IMR-90 (cell line): ENCODE measurements at regions not wholly inside any gene's neighbourhood (a gene's known extent, or its start where the extent isn't known, plus 50 kb on each side); places are given as distances from the start of the nearest gene placed in this dataset.

ENCODE experiments used
- ATAC-seq: fragments of 200-7000 bp; cut with Tn5 transposase; 2 replicates; pipeline ENCODE4 v1.9.1; 2020; ENCODE audit warnings: low read depth, mild to moderate bottlenecking, moderate library complexity
- BruUV-seq: library from RNA; stranded (reverse); fragments of 400-500 nt; replicated peaks from 2 replicates; lab custom pipeline; 2021; lab: Mats Ljungman, UMichigan
- CTCF ChIA-PET: fragments of 300-600 bp; formaldehyde crosslinking; extraction: SDS; loops from one replicate; lab custom pipeline; 2021; ENCODE audit warnings: antibody characterized with exemption; lab: Yijun Ruan, JAX
- POLR2A ChIA-PET: fragments of 300-600 bp; sonication (Branson Sonifier 250); formaldehyde crosslinking; loops from one replicate; lab custom pipeline; 2022; ENCODE audit warnings: antibody characterized with exemption; ENCODE audit not compliant: unreplicated experiment; lab: Charles Lee
- DNase-seq: peaks from one replicate; pipeline ENCODE4 v3.0.0; 2013
- H2AFZ ChIP-seq: replicated peaks from 2 replicates; pipeline ENCODE3; 2013; ENCODE audit warnings: low read length, mild to moderate bottlenecking; ENCODE audit not compliant: poor library complexity
- H2AK5ac ChIP-seq: 2 replicates; pipeline ENCODE4 v1.6.1; 2013; ENCODE audit warnings: low read depth, low read length, inconsistent platforms
- H2AK9ac ChIP-seq: replicated peaks from 2 replicates; pipeline ENCODE3; 2013; ENCODE audit warnings: mild to moderate bottlenecking, low read depth, low read length, moderate library complexity; ENCODE audit not compliant: poor library complexity
- H2BK120ac ChIP-seq: 2 replicates; pipeline ENCODE4 v1.6.1; 2013; ENCODE audit warnings: low read depth, low read length, inconsistent platforms
- H2BK15ac ChIP-seq: 3 replicates; pipeline ENCODE4 v1.6.1; 2013; ENCODE audit warnings: low read depth, low read length, inconsistent platforms
- H2BK20ac ChIP-seq: 2 replicates; pipeline ENCODE4 v1.6.1; 2013; ENCODE audit warnings: low read depth, mild to moderate bottlenecking, inconsistent platforms, low read length, moderate library complexity
- H2BK5ac ChIP-seq: 2 replicates; pipeline ENCODE4 v1.6.1; 2013; ENCODE audit warnings: mild to moderate bottlenecking, low read depth, low read length, inconsistent platforms; ENCODE audit not compliant: poor library complexity, severe bottlenecking
- H3K14ac ChIP-seq: replicated peaks from 2 replicates; pipeline ENCODE4 v1.6.1; 2013; ENCODE audit warnings: low read depth, low read length, inconsistent platforms
- H3K18ac ChIP-seq: 2 replicates; pipeline ENCODE4 v1.6.1; 2013; ENCODE audit warnings: low read depth, low read length, control low read depth
- H3K23ac ChIP-seq: 2 replicates; pipeline ENCODE4 v1.6.1; 2013; ENCODE audit warnings: low read depth, low read length, inconsistent platforms
- H3K27ac ChIP-seq: 2 replicates; pipeline ENCODE4 v1.5.1; 2013; ENCODE audit warnings: mild to moderate bottlenecking, control low read depth, low read length; ENCODE audit not compliant: insufficient read depth
- H3K27me3 ChIP-seq: 2 replicates; pipeline ENCODE4 v1.6.1; 2013; ENCODE audit warnings: low read length; ENCODE audit not compliant: control insufficient read depth, insufficient read depth
- H3K36me3 ChIP-seq: 2 replicates; pipeline ENCODE4 v1.6.1; 2013; ENCODE audit warnings: low read length, mixed read lengths; ENCODE audit not compliant: control insufficient read depth, insufficient read depth
- H3K4ac ChIP-seq: 2 replicates; pipeline ENCODE4 v1.6.1; 2013; ENCODE audit warnings: low read depth, low read length, inconsistent platforms
- H3K4me1 ChIP-seq: 2 replicates; pipeline ENCODE4 v1.6.1; 2013; ENCODE audit warnings: low read length, mixed read lengths; ENCODE audit not compliant: control insufficient read depth, insufficient read depth
- H3K4me2 ChIP-seq: 2 replicates; pipeline ENCODE4 v1.6.1; 2013; ENCODE audit warnings: low read depth, mild to moderate bottlenecking, control low read depth, low read length, moderate library complexity
- H3K4me3 ChIP-seq: 2 replicates; pipeline ENCODE4 v1.5.1; 2013; ENCODE audit warnings: low read depth, mild to moderate bottlenecking, control low read depth, low read length, moderate library complexity; ENCODE audit not compliant: insufficient read depth
- H3K56ac ChIP-seq: 2 replicates; pipeline ENCODE4 v1.6.1; 2013; ENCODE audit warnings: low read length, inconsistent platforms; ENCODE audit not compliant: insufficient read depth; ENCODE audit errors: extremely low read depth
- H3K79me1 ChIP-seq, 2 experiments: 2 replicates each; pipeline ENCODE4 v1.6.1; 2013; ENCODE audit warnings: low read length in 2 of 2, inconsistent platforms in 1 of 2, low read depth in 1 of 2
- H3K9ac ChIP-seq: 2 replicates; pipeline ENCODE4 v1.6.1; 2013; ENCODE audit warnings: low read depth, low read length, control low read depth
- H3K9me1 ChIP-seq: 2 replicates; pipeline ENCODE4 v1.6.1; 2013; ENCODE audit warnings: low read length, inconsistent platforms; ENCODE audit not compliant: insufficient read depth
- H3K9me3 ChIP-seq: 2 replicates; pipeline ENCODE4 v1.6.1; 2013; ENCODE audit warnings: low read length; ENCODE audit not compliant: control insufficient read depth, insufficient read depth
- H4K20me1 ChIP-seq: 2 replicates; pipeline ENCODE4 v1.6.1; 2013; ENCODE audit warnings: low read length, inconsistent platforms; ENCODE audit not compliant: insufficient read depth
- H4K5ac ChIP-seq: 2 replicates; pipeline ENCODE4 v1.6.1; 2013; ENCODE audit warnings: mild to moderate bottlenecking, low read depth, low read length, control low read depth
- H4K8ac ChIP-seq, 2 experiments: 2 replicates each; pipeline ENCODE4 v1.6.1; 2013; ENCODE audit warnings: low read depth in 2 of 2, low read length in 2 of 2, control low read depth in 1 of 2, inconsistent platforms in 1 of 2
- H4K91ac ChIP-seq: 2 replicates; pipeline ENCODE4 v1.6.1; 2013; ENCODE audit warnings: low read depth, low read length, inconsistent platforms; ENCODE audit not compliant: insufficient read depth
- BHLHE40 ChIP-seq: fragments of 150-350 bp; IDR thresholded peaks from 2 replicates; pipeline ENCODE4 v1.6.1; 2016; ENCODE audit warnings: mild to moderate bottlenecking, low read depth, low read length
- CEBPB ChIP-seq: IDR thresholded peaks from 2 replicates; pipeline ENCODE4 v1.6.1; 2012; ENCODE audit warnings: low read depth, low read length, improper control_type of control experiment
- CHD1 ChIP-seq: IDR thresholded peaks from 2 replicates; pipeline ENCODE4 v1.6.1; 2012; ENCODE audit warnings: low read depth, low read length, improper control_type of control experiment
- CTCF ChIP-seq: conservative IDR thresholded peaks from 2 replicates; pipeline ENCODE4 v1.5.1; 2012; ENCODE audit warnings: mild to moderate bottlenecking, low read depth, low read length, improper control_type of control experiment
- ELK1 ChIP-seq: fragments of 150-350 bp; IDR thresholded peaks from 2 replicates; pipeline ENCODE4 v1.6.1; 2016; ENCODE audit warnings: low read depth, mild to moderate bottlenecking, low read length, moderate library complexity, borderline replicate concordance
- FOS ChIP-seq: fragments of 150-350 bp; IDR thresholded peaks from 2 replicates; pipeline ENCODE4 v1.6.1; 2016; ENCODE audit warnings: low read depth, low read length
- MAFK ChIP-seq: IDR thresholded peaks from 2 replicates; pipeline ENCODE4 v1.6.1; 2012; ENCODE audit warnings: low read depth, low read length, improper control_type of control experiment
- MAZ ChIP-seq: IDR thresholded peaks from 2 replicates; pipeline ENCODE4 v1.6.1; 2012; ENCODE audit warnings: low read depth, mild to moderate bottlenecking, low read length, improper control_type of control experiment, moderate library complexity, borderline replicate concordance
- MXI1 ChIP-seq: IDR thresholded peaks from 2 replicates; pipeline ENCODE4 v1.6.1; 2012; ENCODE audit warnings: low read depth, mild to moderate bottlenecking, low read length, moderate library complexity, borderline replicate concordance
- NFE2L2 ChIP-seq: fragments of 150-350 bp; IDR thresholded peaks from 2 replicates; pipeline ENCODE4 v1.6.1; 2016; ENCODE audit warnings: low read depth, mild to moderate bottlenecking, low read length
- POLR2A ChIP-seq: IDR thresholded peaks from 2 replicates; pipeline ENCODE4 v1.6.1; 2012; ENCODE audit warnings: mild to moderate bottlenecking, low read depth, low read length
- RAD21 ChIP-seq: IDR thresholded peaks from 2 replicates; pipeline ENCODE4 v1.6.1; 2012; ENCODE audit warnings: low read length, improper control_type of control experiment
- RCOR1 ChIP-seq: IDR thresholded peaks from 2 replicates; pipeline ENCODE4 v1.6.1; 2012; ENCODE audit warnings: mild to moderate bottlenecking, low read length, improper control_type of control experiment; ENCODE audit not compliant: insufficient replicate concordance
- RFX5 ChIP-seq: IDR thresholded peaks from 2 replicates; pipeline ENCODE4 v1.8.0; 2012; ENCODE audit warnings: low read depth, mild to moderate bottlenecking, low read length, moderate library complexity
- SMC3 ChIP-seq: fragments of 150-350 bp; IDR thresholded peaks from 2 replicates; pipeline ENCODE4 v1.6.1; 2016; ENCODE audit warnings: low read depth, mild to moderate bottlenecking, antibody characterized with exemption, low read length, moderate library complexity
- USF2 ChIP-seq: fragments of 150-350 bp; IDR thresholded peaks from 2 replicates; pipeline ENCODE4 v1.6.1; 2017; ENCODE audit warnings: mild to moderate bottlenecking, antibody characterized with exemption, low read length, low read depth
- WGBS, 2 experiments: methylation state at CpG; one replicate each; pipeline versions ENCODE4 v1.1.5 to v1.1.7; 2013; ENCODE audit warnings: missing lambda C conversion rate in 2 of 2; ENCODE audit not compliant: insufficient read length in 1 of 2; ENCODE audit errors: extremely low coverage in 2 of 2; 5-methylcytosine and 5-hydroxymethylcytosine counted together
- dilution Hi-C: fragments of 300-500 bp; cut with HindIII; formaldehyde crosslinking; loops from one replicate; pipeline ENCODE4 v1.14.3; 2018; ENCODE audit warnings: low sequenced_read_pairs; ENCODE audit not compliant: unreplicated experiment
- in situ Hi-C: fragments of 300-500 bp; cut with MboI; formaldehyde crosslinking; loops from 3 replicates; pipeline ENCODE4 v1.14.3; 2019; ENCODE audit warnings: low sequenced_read_pairs, inconsistent platforms, mixed read lengths
- intact Hi-C: fragments of 100-400 bp; cut with micrococcal nuclease; formaldehyde crosslinking; loops from 2 replicates; pipeline ENCODE4 v1.10.0; 2022

- no peak overlapping the region for H2BK15ac ChIP-seq
- H3K23ac ChIP-seq: no peak overlapping the region
- H2AFZ ChIP-seq: no peak overlapping the region
- H3K9ac ChIP-seq: no peak overlapping the region
- no peak overlapping the region for H3K18ac ChIP-seq
- peaks cover 2% of the 10 kb centered on the region; the same call in 1 of the 2 replicates for H3K4me1 ChIP-seq
- ChIA-PET CTCF (no interaction called here), POLR2A (no interaction called here)
- no peak for TF ChIP-seq BHLHE40
- TF ChIP-seq CEBPB: no peak
- TF ChIP-seq RAD21: no peak
- no peak for TF ChIP-seq MXI1
- TF ChIP-seq RFX5: no peak
- TF ChIP-seq MAZ: no peak
- TF ChIP-seq MAFK: no peak
- TF ChIP-seq ELK1: no peak
- no peak for TF ChIP-seq CHD1
- TF ChIP-seq NFE2L2: no peak
- TF ChIP-seq USF2: no peak
- TF ChIP-seq CTCF: no peak
- no peak for TF ChIP-seq RCOR1
- no peak for TF ChIP-seq POLR2A
- no peak for TF ChIP-seq FOS
- no peak for TF ChIP-seq SMC3
- no TSS peak for BruUV-seq
- intact Hi-C loops (no loop called here), in situ Hi-C loops (no loop called here), dilution Hi-C loops (no loop called here)
- H3K27me3 ChIP-seq: no peaks in the 10 kb centered on the region
- H2BK20ac ChIP-seq: no peak overlapping the region
- peaks cover 5% of the 10 kb centered on the region; the same call in 1 of the 2 replicates for H3K9me3 ChIP-seq
- no peak overlapping the region for H3K4me2 ChIP-seq
- H3K79me1 ChIP-seq: no peaks in the 10 kb centered on the region
- H4K5ac ChIP-seq: no peak overlapping the region
- H3K36me3 ChIP-seq: no peaks in the 10 kb centered on the region
- no peak overlapping the region for H3K27ac ChIP-seq
- no peak for ATAC-seq
- no peak overlapping the region for H2BK120ac ChIP-seq
- no peak overlapping the region for H2AK5ac ChIP-seq
- H3K4me3 ChIP-seq: no peak overlapping the region
- no peak overlapping the region for H4K8ac ChIP-seq
- no CpG with 5 or more reads among the region's 1 CpG for WGBS, 2 experiments
- H4K91ac ChIP-seq: no peak overlapping the region
- no peaks in the 10 kb centered on the region for H4K20me1 ChIP-seq
- no peak overlapping the region for H2AK9ac ChIP-seq
- no peak overlapping the region for H3K14ac ChIP-seq
- no peak overlapping the region for H2BK5ac ChIP-seq
- H3K56ac ChIP-seq: no peak overlapping the region
- H3K4ac ChIP-seq: no peak overlapping the region
- no peak for DNase-seq
- H3K9me1 ChIP-seq: no peaks in the 10 kb centered on the region
Observed at GRCh38 chr21:27062443-27062842, 95.6 kb upstream of the ADAMTS5 start.
